Amygdala (tissue), 56 donors: ENCODE measurements at regions not wholly inside any gene's neighbourhood (a gene's known extent, or its start where the extent isn't known, plus 50 kb on each side); places are given as distances from the start of the nearest gene placed in this dataset.
"Not testable (repeated sequence)": the region's sequence is repeated elsewhere in the genome, so short reads cannot be mapped to it uniquely, and the experiment has no call there.

Experiments used
- DNase-seq, 56 donors: peaks; one replicate each; lab custom pipeline; 2025; lab: John Stamatoyannopoulos, UW

DNA sequence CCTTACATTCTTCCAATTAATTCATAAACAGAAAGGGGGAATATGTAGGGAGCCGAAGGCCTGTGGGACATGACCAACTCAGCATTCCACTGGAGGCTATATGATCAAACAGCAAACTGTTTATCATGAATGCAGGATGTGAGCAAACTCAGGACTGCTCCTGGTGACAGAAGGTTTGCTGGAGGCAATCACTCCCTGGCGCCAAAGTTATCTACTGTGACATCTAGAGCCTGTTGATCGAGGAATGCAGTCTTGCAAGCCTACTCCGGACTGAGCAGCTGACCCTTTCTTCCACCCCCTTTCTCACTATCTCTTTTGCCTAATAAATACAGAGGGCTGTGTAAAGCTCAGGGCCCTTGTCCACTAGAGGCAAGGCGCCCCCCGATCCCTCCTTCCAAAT is 122.0 kb upstream of the ZCCHC13 start:
- DNase-seq: not testable (repeated sequence)

DNA sequence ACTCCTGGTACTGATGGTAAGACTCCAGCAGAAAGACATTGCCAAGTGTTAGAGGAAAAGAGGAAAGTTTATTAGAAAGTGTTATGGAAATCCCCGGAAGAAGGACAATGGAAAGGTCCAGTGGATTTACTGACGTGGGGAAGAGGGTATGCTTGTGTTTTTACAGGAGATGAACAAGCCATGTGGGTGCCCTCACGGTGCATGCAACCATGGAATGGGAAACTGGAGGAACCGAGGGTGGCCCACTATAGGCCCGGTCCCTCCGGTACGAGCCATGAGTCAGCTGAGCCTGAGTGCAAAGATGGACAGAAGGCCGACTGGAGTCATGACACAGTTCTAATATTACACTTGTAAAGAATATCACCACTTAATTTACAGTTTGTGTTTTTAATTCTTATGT is 123.3 kb upstream of the ZCCHC13 start:
- no peak for DNase-seq

DNA sequence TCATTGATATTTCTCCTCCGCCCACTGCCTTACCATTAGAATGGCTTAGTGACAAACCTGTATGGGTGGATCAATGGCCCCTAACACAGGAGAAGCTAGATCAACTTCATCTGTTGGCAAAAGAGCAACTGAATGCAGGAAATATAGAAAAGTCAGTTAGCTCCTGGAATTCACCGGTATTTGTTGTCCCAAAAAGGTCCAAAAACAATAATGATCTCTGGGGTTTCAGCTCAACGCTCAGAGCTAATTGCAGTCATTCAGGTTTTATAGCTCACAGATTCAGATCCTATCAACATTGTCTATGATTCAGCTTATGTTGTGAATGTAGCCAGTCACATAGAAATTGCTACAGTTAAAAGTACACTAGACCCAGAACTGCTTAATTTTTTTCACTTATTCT is 124.0 kb upstream of the ZCCHC13 start:
- DNase-seq: no peak

DNA sequence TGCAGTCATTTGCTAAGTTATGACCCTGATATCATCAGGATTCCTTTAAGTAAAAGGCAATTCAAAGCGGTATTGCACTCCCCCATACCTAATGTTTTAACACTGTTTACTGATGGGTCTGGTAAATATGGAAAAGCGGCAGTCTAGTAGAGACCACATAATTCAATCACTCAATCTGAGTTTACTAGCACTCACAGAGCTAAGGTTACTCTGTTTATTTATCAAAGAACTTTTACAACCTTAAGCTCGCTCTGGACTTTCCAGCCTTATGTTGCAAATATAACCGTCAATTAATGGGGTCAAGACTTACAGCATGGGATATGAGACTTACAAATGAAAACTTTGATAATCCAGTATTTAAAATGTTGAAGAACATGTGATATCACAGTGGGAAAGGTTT is 124.5 kb upstream of the ZCCHC13 start:
- no peak for DNase-seq

GRCh38 chrX:74179071-74179470 is 124.9 kb upstream of the ZCCHC13 start:
- DNase-seq: no peak

DNA sequence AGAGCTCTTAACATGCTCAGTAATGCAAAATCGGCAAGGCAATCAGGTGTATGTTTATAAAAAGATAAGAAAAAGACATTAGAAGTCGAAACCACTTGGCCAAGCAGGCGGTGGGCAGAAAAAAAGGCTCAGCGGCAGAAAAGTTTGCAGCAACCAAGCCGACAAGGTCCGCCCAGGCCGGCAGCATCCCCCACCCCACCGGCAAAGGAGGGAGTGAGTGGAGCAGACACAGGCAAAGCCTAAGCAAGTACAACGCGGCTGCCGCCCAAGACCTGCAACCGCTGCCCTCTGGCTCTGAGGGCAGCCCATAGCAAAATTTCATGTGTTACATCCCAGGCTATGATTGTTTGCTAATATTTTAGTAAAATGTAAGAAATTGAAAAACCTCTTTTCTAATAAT is 125.4 kb upstream of the ZCCHC13 start:
- peak in 1 of 56 donors; percentile 0 for DNase-seq

DNA sequence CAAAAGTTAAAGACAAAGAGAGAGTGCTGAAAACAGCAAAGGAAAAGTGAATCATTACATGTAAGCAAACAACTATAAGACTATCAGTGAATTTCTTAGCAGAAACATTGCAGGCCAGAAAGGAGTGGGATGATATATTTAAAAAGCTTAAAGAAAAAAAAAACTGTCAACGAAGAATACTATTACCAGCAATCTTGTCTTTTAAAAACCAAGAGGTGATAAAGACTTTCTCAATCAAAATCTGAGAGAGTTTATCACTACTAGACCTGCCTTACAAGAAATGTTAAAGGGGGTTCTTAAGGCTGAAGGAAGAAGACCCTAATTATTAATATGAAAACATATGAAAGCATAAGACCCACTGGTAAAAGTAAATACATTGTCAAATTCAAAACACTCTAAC is 132.5 kb upstream of the ZCCHC13 start:
- DNase-seq: no peak

GRCh38 chrX:74162199-74162598 is 141.8 kb upstream of the ZCCHC13 start:
- DNase-seq: no peak

DNA sequence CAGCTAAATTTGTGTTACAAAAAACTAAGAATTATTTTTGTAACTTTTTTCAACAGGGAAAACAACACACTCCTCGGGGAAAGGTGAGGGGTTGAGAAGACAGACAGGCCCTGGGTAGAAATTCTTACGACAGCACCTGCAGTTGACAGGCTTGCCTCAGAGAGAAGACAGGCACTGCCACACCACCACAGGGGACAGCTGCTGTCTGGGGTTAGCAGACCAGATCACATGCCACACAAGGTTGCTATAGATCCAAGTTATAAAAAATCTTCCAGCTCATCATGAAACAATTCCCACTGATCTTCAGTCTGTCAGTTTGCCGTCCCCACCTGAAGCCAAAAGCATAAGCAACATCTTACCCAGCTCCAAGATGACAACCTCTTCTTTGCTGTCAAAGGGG is 143.2 kb upstream of the ZCCHC13 start:
- no peak for DNase-seq

DNA sequence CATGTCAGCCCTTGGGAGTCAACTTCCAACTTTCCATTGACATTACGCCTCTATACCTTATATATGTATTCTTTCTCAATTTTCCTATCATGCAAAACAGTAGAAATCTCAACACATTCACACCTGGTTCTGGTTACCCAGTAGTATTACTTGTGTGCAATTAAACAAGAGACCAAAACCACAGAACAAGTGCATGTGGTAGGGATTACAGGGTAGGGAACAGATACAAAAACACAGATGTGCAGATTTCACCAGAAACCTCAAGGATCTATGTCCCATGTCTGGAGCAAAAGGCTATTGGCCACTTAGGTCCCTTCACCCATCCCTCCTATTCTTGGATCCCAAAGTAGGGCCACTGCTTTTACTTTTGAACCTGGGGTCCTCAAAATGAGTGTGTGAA is 143.6 kb upstream of the ZCCHC13 start:
- no peak for DNase-seq

DNA sequence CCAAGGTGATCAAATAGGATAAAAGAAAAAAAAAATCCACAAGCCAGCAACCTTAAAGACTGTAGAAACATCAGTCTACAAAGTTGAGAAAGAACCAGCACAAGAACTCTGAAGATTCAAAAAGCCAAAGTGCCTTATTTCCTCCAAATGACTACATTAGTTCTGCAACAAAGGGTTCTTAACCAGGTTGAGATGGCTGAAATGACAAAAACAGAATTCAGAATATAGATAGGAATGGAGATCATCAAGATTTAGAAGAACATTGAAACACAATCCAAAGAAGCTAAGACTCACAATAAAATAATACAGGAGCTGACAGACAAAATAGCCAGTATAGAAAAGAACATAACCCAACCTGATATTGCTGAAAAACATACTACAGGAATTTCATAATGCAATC is 156.5 kb upstream of the ZCCHC13 start:
- no peak for DNase-seq

- no peak for DNase-seq
Measured at GRCh38 chrX:74138943-74139342, 165.0 kb upstream of the ZCCHC13 start.

DNA sequence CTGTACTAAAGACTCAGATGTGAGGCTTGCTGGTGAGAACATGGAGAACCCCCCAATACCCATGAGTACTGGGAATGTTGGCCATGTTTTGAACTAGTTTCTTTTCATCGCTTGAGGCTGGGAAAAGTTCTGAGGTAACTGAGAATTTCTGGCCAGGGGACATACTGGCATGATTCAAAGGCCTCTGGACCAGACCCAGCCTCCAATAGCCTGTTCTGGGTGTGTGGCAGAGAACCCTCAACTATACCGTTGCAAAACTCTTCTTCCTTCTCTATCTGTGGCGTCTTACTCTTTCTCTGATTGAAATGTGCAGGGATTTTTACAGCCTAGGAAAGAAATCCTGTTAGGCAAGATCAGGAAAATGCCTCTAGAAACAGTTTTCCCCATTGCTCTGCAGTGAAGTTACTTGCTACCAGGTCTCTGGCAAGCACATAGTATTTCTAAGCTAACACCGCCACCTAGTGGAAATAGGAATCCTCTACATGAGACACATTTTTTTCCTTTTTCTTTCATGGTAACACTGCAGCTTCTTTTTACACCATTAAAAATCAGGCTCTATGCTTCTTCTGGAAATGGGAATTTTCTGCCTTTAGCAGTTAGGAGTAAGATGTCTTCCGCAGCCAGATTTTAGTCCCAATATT is 170.7 kb upstream of the ZCCHC13 start:
- DNase-seq: peak in 11 of 56 donors; percentile 0 to 36 (median 5)

- no peak for DNase-seq
Measured at GRCh38 chrX:74132280-74132679, 171.7 kb upstream of the ZCCHC13 start.

- DNase-seq: no peak
Measured at GRCh38 chrX:74119016-74119910, 184.7 kb upstream of the ZCCHC13 start.

- no peak for DNase-seq
Measured at GRCh38 chrX:74117962-74118902, 185.7 kb upstream of the ZCCHC13 start.

DNA sequence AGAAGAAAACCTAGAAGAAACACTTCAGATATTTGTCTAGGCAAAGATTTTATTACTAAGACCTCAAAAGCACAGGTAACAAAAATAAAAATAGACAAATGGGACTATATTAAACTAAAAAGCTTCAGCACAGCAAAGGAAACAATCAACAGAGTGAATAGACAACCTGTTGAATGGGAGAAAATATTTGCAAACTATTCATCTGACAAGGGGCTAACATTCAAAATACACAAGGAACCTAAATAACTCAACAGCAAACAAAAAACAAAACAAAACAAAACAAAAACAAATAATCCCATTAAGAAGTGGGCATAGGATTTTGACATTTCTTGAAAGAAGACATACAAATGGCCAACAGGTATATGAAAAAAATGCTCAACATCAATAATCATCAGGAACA is 192.7 kb upstream of the ZCCHC13 start:
- no peak for DNase-seq

- DNase-seq: no peak
Measured at GRCh38 chrX:74107666-74108065, 196.3 kb upstream of the ZCCHC13 start.

DNA sequence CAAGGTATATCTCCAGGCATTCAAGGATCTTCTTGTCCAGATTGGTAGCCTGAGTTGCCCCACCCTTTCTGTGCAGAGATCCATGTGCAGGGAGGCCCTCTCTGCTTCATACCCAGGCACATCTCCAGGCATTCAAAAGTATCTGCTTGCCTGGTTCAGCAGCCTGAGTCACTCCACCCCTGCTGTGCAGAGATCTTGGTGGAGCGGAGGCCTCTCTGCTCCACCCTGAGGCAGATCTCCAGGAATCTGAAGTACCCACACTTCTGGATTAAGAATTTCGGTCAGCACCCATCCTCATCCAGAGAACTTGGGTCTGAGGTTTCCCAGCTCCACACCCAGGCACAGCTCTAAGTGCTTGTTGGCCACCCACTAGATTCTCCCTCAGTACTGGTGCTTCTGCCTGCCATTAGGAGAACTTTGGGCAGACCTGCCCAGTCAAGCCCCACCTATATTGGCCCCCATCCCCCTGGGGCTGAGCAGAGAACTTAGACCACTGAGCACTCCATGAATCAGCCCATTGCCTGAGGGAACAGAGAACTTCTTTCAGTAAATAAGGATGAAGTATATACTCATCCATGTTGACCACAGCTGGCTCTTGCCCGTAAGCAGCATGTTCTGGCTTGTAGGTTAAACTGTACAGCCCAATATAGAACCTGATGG is 199.5 kb upstream of the ZCCHC13 start:
- DNase-seq: no peak

- not testable (repeated sequence) for DNase-seq
Measured at GRCh38 chrX:74098407-74098806, 205.6 kb upstream of the ZCCHC13 start.
